ENCODE measurements at regions not wholly inside any gene's neighbourhood (a gene's known extent, or its start where the extent isn't known, plus 50 kb on each side); places are given as distances from the start of the nearest gene placed in this dataset.

DNA sequence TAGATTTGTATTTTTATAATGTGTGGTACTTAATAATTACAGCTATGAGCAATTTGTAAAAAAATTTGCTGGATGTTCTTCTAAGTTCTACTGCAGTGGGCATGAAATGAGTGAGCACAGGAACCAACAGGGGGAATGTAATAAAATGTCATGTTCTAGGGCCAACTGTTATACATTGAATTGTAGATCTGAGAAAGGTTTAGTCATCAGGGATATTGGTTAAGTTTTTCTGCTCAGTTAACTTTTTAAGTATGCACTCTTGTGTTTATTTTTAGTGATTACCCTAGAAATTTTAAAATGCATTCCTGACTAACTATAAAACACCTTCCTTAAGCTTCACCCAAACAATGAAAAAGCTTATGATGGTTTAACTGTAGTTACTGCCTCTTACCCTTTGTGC is 101.8 kb downstream of the CAND1 start:
- DNase-seq: peak; percentile 11
- in situ Hi-C loops (cut with HindIII; ENCODE audit: low pct_ligation_motif_present, low pct_unique_long_range_greater_than_20kb, low sequenced_read_pairs): no loop called here

DNA sequence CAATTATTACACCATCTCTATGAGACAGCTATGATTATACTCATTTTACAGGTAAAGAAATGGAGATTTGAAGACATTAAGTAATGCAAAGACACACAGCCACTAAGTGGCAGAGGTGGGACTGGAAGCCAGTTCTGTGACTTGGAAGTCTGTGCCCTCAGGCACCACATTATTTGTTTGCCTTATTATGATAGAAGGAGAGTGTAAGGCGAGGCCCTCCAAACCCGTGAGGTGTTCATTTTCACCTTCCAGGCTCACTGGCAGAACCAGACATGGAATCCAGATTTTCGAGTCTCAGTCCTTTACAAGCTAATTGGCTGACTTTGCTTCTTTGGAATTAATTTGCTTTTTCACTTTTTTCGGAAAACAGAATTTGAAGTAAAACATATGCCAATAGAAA is 107.9 kb downstream of the CAND1 start:
- in situ Hi-C loops (cut with HindIII; ENCODE audit: low pct_ligation_motif_present, low pct_unique_long_range_greater_than_20kb, low sequenced_read_pairs): no loop called here
- DNase-seq: no peak

DNA sequence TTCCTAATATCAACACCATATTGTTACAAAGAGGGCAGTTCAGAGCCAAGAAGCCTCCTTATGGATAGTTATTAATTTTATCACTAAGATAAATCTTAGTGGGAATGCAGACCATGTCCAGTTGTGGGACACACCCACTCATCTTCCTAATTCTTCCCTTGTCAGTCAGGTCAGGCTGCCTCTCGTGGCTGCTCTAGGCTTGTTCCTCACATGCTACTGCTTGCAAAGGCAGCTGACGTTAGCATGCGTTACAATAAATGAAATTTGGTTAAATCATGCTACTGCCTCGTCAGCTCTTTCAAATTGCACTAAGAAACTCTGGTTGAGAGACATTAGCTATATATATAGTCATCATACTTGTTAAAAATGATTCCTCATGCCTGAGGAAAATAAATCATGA is 108.4 kb downstream of the CAND1 start:
- no peak for DNase-seq
- in situ Hi-C loops (cut with HindIII; ENCODE audit: low pct_ligation_motif_present, low pct_unique_long_range_greater_than_20kb, low sequenced_read_pairs): no loop called here

DNA sequence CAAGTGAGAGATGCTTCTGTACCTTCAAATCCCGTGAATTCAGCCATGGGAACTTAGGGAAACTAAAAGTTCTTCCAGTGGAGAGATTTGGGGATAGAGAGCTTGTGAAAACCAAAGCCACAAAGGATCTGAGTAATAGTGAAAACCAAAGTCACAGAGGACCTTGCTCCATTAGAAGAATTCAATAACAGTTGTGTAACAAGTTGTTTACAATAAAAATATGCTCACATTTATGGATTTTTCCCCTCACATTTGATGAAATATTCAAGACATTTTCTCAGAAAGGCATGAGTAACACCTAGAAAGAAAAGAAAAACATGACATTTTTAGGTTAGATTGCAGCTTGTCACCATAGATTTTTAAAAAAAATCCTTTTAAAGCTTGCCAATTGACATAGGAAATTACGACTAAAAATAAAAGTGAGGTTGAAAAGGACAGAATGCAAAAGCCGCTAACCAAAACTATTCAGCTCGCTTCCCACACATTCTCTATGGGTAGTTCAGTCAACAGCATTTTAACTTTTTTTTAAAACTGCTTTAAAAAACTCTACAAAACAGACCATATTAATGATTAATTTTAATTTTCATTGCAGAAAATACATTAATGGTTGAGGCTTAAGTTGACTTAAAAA is 113.2 kb downstream of the CAND1 start:
- in situ Hi-C loops (cut with HindIII; ENCODE audit: low pct_ligation_motif_present, low pct_unique_long_range_greater_than_20kb, low sequenced_read_pairs): no loop called here
- DNase-seq: no peak

DNA sequence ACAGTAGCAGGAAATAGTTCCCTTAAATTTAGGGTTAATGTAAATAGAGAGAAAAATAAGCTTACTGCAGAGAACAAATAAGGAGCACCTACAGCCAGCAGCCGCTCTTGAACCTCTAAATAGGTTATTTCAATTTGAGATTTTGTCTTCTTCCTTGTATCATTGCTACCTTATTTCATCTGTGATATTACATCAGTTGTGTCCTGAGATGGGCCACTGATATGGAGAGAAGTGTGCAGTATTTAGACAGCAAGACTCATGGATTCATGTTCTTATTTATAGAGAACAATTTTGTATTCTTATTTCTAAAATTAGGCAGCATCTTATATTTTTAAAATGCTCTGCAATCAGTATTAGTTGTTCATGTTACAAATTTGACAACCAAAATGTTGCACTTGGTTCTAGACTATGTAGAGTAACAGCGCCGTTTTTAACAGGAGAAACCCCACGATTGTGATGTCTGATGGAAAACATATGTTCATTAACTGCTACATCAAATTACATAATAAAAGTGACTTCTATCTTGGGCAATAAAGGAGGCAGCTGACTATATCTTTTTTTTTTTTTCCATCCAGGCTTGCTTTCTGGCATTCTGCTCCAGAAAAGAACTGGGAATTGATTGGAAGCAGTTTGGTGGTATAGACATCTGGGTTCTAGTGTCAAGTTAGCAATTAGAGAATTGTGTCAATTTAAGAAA is 117.9 kb downstream of the CAND1 start:
- in situ Hi-C loops (cut with HindIII; ENCODE audit: low pct_ligation_motif_present, low pct_unique_long_range_greater_than_20kb, low sequenced_read_pairs): no loop called here
- DNase-seq: no peak

DNA sequence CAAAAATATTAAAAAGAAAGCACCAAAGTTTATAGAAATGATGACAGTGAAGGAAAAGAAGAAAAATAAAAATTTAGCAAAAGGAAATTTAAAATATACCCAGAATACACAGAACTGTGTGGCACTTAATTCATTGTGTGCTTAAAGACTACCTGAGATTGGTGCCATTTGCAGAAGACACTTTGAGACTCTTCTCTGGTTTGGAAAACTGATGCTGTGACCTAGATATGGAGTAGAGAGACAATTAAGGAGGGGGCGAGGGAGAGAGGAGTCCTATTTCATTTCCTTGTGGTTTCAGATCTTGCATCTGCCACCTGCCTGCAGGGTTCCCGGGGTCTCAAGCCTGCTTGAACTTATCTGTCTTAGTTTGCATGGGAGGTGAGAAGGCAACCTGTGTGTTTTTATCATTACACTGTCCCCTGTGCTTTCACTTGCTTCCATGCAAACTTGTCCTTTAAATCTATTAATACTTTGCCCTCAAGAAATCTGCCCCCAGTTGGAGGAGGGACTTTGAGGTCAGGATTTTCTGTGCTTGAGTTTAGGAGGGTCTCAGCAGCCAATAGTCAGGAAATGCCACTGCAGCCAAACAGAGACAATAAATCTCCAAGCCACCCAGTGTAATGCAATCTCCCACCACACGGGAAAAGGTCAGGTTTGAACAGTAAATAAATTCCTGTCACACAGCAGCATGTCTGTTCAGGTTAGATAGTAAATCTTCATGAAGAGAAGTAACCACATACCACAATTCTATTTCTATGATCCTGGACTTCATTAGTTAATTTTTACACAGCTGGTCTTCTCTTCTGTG is 119.4 kb downstream of the CAND1 start:
- DNase-seq: no peak
- in situ Hi-C loops (cut with HindIII; ENCODE audit: low pct_ligation_motif_present, low pct_unique_long_range_greater_than_20kb, low sequenced_read_pairs): no loop called here

DNA sequence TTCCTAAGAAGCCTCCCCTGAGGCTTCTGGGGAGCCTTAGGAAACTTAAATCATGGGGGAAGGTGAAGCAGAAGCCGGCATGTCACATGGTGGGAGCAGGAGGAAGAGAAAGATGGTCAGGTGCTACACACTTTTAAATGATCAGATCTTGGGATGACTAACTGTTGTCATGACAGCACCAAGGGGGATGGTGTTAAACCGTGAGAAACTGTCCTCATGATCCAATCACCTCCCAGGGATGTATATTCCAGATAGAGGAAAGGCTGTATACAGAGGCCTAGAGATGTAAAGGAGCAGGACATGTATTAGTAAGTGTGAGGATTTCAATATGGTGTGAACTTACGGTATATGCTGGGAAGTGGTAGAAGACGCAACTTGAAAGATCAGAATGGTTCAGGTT is 121.1 kb downstream of the CAND1 start:
- no peak for DNase-seq
- in situ Hi-C loops (cut with HindIII; ENCODE audit: low pct_ligation_motif_present, low pct_unique_long_range_greater_than_20kb, low sequenced_read_pairs): no loop called here

DNA sequence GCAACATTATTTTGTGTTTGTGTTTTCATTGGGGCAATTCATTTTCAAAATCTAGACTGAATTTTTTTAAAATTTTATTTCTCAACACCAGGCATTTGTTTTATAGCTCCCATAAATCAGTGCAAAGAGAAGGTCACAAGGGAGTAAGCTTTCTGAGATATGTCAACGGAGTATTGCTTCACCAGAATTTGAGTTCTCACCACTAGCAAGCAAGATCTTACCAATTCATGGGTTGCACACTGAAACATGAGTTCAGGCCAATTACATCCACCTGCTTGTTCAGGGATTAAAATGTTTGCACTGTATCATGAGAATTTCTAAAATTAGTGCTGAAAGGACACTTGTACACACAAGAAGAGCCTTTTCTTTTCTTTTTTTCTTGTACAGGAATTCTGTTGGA is 121.9 kb downstream of the CAND1 start:
- in situ Hi-C loops (cut with HindIII; ENCODE audit: low pct_ligation_motif_present, low pct_unique_long_range_greater_than_20kb, low sequenced_read_pairs): no loop called here
- no peak for DNase-seq

DNA sequence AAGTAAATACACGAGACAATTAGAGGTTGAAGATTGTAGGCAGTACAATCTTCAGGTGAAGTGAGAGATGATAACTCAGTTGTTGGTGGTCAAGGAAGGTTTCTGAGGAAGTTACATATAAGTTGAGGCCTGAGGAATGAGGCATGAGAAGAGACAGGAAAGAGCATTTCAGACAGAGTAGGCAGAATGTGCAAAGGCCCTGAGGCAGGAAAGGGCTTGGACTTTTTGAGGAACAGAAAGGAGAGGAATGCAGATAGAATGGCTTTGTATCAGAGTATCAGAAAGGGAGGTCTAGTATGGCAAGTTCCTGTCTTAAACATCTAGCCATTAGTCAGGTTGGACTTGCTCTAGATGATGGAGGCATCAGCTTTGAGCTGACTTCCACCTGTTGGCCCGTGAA is 122.5 kb downstream of the CAND1 start:
- no peak for DNase-seq
- in situ Hi-C loops (cut with HindIII; ENCODE audit: low pct_ligation_motif_present, low pct_unique_long_range_greater_than_20kb, low sequenced_read_pairs): no loop called here

DNA sequence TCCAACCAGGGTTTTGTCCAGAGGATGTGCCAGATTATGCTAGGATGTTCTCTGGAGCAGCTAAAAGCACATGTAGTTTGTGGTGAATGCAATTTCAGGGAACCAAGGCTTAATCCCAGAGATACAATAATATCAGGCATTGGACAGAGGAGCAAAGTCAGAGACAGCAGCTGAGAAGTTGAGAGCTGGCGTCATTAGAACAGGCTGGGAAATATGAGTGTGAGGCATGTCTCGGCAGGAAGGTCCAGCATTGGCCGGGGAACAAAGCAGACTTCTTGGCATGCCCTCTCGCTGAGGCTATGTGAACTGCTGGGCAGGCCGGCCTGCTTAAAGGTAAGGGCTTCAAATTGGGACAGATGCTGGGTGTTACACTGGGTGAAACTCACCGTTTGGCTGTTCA is 125.4 kb downstream of the CAND1 start:
- in situ Hi-C loops (cut with HindIII; ENCODE audit: low pct_ligation_motif_present, low pct_unique_long_range_greater_than_20kb, low sequenced_read_pairs): no loop called here
- no peak for DNase-seq

DNA sequence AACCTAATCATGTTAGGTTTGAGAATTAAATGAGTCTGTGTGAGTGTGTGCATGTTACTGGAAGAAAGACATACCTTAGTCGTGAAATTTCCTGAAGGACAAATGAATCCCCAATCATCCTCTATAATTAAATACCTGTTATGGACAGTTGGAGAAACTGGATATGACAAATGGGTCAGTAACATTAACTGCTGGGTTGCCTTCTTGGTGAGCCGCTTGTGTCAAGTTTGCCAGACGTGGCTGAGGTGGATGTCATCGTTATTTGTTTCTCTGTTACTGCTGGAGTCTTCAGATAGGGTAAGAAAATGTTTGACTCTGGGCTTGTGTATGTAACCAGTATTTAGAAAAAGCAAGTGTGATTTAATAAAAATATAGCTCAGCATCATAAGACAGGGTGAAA is 131.6 kb downstream of the CAND1 start:
- no peak for DNase-seq
- in situ Hi-C loops (cut with HindIII; ENCODE audit: low pct_ligation_motif_present, low pct_unique_long_range_greater_than_20kb, low sequenced_read_pairs): no loop called here

DNA sequence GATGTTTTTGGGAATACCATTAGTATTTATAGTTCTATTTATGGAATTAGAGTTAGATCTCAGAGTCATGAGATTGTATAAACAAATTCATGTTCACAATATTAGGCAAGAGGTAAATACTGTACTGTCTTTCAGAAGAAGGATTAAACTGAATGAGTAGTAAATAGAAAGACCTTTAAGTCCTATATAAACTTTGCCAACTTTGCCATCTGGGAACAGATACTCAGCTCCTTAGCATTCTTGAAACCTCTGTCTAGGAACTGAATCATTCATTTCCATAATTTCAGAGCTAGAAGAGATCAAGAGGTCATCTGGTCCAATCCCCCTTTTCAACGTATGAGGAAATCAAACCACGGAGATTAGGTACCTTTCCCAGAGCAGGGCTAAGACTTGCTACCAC is 141.1 kb downstream of the CAND1 start:
- in situ Hi-C loops (cut with HindIII; ENCODE audit: low pct_ligation_motif_present, low pct_unique_long_range_greater_than_20kb, low sequenced_read_pairs): no loop called here
- no peak for DNase-seq

DNA sequence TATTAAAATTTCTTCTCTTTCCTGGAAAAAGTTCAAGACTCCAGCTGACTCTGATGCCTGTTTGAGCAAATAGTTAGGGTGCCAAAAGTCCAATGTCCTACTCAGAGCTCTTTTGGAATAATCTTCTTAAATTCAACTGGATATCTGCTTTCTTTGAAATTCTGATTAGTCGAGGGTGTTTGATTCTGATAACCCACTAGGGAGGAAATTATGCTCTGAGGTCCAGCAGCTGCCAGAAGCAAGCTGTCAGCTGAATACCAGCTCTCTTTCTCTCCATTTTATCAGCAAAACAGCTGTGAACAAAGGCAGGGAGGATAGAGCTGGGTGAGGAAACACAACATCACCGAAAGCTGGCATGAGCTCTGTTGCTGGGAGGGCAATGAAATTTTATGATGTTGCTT is 141.5 kb downstream of the CAND1 start:
- DNase-seq: no peak
- in situ Hi-C loops (cut with HindIII; ENCODE audit: low pct_ligation_motif_present, low pct_unique_long_range_greater_than_20kb, low sequenced_read_pairs): no loop called here

DNA sequence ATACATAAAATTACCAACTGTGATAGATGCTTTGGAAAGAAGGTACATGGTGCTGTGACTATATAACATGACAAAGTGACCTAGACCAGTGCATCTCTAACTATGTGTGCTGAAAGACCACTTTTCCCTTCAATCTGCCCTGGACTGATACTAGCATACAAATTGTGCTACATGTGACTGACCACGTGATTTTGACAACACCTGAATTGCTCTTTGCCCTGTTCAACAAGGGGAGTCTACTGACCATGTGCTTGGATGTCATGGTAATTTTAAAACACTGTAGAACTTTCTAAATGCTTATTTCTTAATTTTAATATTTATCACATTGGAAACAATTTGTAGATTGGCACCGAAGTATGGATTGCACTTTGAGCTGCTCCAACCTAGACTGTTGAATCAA is 142.4 kb downstream of the CAND1 start:
- no peak for DNase-seq
- in situ Hi-C loops (cut with HindIII; ENCODE audit: low pct_ligation_motif_present, low pct_unique_long_range_greater_than_20kb, low sequenced_read_pairs): no loop called here

DNA sequence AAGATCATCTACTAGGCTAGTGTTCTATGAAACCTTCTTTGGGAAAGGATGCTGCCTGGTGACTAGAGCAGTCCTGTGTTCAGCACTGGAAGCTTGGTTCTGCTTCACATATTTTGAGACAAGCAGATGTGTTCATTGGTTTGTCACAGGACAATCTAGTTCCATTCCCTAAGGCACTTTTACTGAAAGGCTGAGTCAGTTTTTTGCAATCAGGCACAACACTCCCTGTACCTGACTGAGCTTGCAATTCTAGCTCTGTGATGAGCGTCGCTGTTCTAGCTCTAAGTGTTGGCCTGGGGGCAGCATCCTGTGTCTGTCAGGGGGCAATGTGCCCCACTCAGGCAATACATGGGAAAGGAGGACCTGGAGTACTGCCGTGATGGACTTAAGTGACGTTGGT is 144.4 kb downstream of the CAND1 start:
- in situ Hi-C loops (cut with HindIII; ENCODE audit: low pct_ligation_motif_present, low pct_unique_long_range_greater_than_20kb, low sequenced_read_pairs): no loop called here

DNA sequence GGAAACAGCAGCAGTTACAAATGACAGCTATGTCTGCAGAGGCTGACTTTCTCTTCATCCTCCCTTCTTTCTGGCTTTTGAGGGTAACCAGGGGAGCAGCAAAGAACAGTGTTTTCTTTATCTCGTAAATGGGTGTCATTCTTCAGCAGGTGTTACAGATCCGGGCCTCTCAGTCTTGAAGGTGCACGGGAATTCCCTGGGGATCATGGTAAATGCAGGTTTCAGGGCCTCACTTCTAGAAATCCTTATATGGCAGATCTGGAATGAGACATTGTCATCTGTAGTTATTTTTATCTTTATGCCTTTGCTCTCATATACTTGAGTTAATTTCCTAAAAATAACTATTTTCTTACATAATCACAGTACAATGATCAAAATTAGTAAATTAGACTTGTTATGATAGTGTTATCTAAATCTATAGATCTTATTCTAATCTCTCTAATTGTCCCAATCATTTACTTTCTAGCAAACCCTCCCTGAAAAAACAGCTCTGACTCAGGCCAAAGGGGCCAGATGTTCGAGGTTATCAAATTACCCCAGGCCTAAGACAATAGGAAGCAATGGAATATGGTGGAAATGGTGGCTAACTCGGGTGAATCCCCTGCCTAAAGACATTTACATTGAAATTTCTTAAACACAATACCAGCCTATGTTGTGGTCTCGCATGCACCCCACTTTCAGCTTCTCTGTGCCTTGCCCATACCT is 145.0 kb downstream of the CAND1 start:
- in situ Hi-C loops (cut with HindIII; ENCODE audit: low pct_ligation_motif_present, low pct_unique_long_range_greater_than_20kb, low sequenced_read_pairs): no loop called here
- DNase-seq: no peak

More for the DNA sequence above, 144.4 kb downstream of the CAND1 start:
- DNase-seq: no peak

DNA sequence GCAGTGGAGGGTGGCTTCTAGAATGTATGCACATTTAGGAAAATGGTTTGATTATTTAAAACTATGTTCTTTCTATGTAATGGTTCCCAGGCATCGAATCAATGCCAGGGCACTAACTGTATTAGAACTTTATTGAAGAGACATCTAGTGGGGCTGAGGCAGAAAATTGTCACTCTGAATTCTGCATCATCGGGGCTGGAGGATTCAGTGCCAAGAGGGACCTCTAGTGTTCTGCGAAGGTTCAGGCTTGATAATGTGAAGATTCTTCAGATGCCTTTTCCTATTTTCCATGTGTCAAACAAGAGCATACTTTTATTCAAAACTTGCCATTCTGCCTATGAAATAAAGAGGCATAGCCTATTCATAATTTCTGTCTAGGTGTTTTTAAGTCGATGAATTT is 146.3 kb downstream of the CAND1 start:
- DNase-seq: peak; percentile 59
- in situ Hi-C loops (cut with HindIII; ENCODE audit: low pct_ligation_motif_present, low pct_unique_long_range_greater_than_20kb, low sequenced_read_pairs): no loop called here

DNA sequence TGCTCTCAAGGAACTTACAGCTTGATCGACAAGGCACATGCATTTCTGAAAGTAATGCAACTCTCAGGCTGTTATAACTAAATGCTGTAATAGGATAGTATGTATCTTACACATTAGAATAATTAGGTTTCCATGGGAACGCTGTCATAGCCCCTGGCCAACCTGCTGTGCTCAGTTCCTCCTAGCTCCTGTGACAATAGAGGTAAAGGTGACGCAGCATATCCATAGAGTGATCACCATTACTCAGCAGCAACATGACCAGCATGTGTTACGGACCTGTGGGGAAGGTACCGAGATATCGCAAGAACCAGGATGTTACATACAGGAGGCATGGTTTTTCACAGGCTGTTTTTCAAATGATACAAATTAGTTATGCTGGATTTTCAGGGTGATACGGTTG is 150.7 kb downstream of the CAND1 start:
- DNase-seq: no peak

DNA sequence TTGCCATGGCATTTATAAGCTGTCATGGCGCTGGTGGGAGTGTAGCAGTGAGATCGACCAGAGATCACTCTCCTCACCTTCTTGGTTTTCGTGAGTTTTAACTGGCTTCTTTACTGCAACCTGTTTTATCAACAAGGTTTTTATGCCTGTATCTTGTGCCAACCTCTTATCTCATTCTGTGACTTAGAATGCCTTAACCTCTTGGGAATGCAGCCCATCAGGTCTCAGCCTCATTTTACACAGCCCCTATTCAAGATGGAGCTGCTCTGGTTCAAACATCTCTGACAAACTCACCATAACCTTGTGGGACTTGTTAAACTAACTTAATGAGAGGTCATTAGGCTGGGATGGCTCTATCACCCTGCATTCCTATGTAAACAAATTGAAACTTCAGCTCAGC is 151.3 kb downstream of the CAND1 start:
- in situ Hi-C loops (cut with HindIII; ENCODE audit: low pct_ligation_motif_present, low pct_unique_long_range_greater_than_20kb, low sequenced_read_pairs): no loop called here
- no peak for DNase-seq

More for the DNA sequence above, 150.7 kb downstream of the CAND1 start:
- in situ Hi-C loops (cut with HindIII; ENCODE audit: low pct_ligation_motif_present, low pct_unique_long_range_greater_than_20kb, low sequenced_read_pairs): no loop called here

Data from ACHN (cell line).